LNCaP clone FGC (cell line): ENCODE measurements at regions not wholly inside any gene's neighbourhood (a gene's known extent, or its start where the extent isn't known, plus 50 kb on each side); places are given as distances from the start of the nearest gene placed in this dataset.

Source experiments
- DNase-seq: peaks from one replicate; pipeline ENCODE4 v3.0.0-alpha.2; 2011; ENCODE audit warnings: low read depth
- H3K4me3 ChIP-seq: 2 replicates; pipeline ENCODE4 v1.5.1; 2011; ENCODE audit warnings: mild to moderate bottlenecking, low read depth, low read length, control low read depth
- TF ChIP-seq, protein P1 (sequence below): IDR thresholded peaks from 2 replicates; pipeline ENCODE4 v1.5.1; 2012; ENCODE audit warnings: mild to moderate bottlenecking; ENCODE audit not compliant: control insufficient read depth, insufficient read depth; ENCODE audit errors: extremely low read depth

DNA sequence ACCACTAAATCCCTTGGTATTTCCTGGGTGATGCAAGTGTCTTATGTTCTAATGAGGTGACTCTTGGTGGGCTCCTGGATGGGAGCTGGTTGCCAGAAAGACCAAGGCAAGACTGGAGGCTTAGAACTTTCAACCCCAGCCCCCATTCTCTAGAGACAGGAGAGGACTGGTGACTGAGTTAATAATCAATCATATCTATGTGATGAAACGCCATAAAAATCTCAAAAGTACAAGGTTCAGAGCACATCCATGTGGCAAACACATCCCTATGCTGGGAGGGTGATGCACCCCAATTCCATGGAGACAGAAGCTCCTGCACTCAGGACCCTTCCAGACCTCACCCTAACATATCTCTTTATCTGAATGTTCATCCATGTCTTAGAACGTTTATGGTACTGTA, 139.5 kb upstream of the LINC00305 start:
- TF ChIP-seq, protein P1, sequence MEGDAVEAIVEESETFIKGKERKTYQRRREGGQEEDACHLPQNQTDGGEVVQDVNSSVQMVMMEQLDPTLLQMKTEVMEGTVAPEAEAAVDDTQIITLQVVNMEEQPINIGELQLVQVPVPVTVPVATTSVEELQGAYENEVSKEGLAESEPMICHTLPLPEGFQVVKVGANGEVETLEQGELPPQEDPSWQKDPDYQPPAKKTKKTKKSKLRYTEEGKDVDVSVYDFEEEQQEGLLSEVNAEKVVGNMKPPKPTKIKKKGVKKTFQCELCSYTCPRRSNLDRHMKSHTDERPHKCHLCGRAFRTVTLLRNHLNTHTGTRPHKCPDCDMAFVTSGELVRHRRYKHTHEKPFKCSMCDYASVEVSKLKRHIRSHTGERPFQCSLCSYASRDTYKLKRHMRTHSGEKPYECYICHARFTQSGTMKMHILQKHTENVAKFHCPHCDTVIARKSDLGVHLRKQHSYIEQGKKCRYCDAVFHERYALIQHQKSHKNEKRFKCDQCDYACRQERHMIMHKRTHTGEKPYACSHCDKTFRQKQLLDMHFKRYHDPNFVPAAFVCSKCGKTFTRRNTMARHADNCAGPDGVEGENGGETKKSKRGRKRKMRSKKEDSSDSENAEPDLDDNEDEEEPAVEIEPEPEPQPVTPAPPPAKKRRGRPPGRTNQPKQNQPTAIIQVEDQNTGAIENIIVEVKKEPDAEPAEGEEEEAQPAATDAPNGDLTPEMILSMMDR, result no peak
- no peak overlapping the region for H3K4me3 ChIP-seq
- DNase-seq, result no peak

DNA sequence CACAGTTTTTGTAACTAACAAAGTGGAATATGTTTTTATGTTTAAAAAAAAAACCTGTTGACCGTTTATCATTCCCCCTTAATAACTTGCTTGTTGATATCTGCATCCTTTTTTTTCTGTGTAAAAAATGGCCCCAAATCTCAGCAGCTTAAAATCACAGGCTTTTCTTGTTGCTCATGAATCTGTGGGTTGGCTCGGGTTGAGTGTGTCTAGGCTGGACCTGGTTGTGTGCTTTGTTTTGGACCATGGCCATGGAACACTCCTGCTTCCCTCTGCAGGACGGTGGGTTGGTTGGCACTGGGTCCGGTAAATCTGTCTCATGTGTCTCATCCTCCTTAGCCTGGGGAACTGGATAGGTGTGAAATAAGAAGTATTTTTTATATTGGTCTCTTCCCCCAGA, 139.0 kb upstream of the LINC00305 start:
- TF ChIP-seq, protein P1, result no peak
- no peak for DNase-seq
- H3K4me3 ChIP-seq, result no peak overlapping the region

DNA sequence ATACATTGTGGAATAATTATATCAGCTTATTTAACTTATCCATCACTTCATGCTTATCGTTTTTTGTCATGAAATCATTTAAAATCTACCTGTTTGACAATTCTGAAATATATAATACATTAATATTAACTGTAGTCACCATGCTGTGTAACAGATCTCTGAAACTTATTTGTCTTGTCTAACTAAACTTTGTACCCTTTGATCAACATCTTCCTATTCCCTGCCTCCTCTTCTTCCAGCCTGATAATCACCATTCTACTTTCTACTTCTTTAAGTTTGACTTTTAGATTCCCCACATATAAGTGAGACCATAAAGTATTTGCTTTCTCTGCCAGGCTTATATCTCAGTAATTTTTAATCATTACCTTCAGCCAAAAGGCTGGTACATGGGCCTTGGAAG, 134.2 kb upstream of the LINC00305 start:
- DNase-seq, result no peak
- no peak overlapping the region for H3K4me3 ChIP-seq
- TF ChIP-seq, protein P1, result no peak

DNA sequence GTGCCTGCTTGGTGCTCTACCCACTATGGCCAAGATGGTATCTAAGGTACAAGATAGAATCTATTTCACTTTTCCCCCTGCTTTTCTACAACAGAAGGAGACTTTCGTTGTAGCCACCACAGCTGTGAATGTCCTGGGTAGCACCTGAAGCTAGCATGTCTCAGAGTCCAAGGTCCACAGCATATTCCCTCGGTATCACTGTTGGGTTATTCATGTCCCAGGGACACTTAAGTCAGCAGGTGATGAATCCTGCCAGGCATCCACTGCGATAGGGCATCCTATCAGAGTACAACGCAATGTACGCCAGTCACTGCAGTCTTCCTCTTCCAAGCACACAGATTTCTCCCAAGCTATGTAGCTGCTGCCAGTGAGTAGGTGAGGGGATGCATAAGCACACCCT, 129.1 kb upstream of the LINC00305 start:
- TF ChIP-seq, protein P1, result no peak
- no peak overlapping the region for H3K4me3 ChIP-seq
- no peak for DNase-seq

DNA sequence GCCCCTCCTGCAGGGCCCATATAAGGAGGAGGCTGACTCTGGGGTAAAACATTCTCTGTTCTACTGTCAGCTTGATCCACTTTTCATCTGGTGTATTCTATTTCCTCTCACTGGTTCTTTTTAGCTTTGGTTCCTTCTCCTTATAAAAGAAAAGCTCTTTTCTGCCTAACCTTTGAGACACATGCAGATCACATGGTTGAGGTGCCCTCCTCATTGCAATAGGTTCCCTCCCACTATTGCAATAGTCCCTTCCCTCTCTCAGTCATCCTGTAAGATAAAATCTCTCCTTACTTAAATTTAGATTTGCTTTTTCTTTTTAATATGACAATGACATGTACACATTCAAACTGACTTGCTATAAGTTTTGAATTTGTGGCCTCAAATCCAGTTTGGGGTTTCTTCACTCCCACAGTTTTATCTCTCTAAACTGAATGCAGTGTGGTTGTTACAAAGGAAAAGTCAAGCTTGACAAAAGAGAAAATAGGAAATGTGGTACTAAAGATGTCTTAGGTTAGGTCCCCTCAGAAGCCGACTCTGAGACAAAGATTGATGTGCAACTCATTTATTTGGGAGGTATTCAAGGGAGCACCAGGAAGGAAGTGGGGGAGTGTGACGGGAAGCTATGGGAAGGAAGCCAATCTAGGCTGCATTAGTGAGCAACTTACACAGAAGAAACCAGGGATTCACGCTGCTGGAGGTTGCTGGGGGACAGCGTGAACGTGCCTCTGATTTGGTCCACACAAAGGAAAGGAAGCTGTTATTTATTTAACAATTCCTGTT, 127.6 kb upstream of the LINC00305 start:
- no peak for DNase-seq
- TF ChIP-seq, protein P1, result no peak

DNA sequence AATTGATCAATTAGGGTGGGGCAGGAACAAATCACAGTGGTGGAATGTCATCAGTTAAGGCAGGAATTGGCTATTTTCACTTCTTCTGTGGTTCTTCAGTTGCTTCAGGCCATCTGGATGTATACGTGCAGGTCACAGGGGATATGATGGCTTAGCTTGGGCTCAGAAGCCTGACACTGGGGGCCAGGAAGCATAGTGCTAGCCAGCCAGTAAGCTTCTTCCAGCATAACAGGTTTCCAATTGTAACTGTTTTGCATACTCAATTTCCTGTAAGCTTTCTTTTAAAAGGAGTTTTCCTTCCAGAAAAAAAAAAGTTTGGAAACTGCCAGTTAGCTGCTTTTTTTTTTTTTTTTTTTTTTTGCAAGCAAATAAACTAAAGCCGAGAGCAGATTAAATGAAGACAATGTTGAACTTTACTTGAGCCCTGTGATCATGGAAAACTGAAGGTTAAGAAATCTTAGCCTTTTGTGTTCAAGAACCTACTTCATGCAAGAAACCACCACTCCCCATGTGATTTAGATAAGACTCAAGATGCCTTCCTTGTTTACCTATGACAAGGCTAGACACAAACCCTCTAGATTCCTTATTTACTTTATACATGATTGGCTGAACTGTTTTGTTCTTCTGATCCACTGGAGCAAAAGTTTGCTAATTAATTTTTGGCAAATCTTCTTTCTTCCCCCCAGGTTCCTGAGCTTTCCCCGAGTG, 126.9 kb upstream of the LINC00305 start:
- DNase-seq, result no peak
- no peak overlapping the region for H3K4me3 ChIP-seq

More for the DNA sequence above, 127.6 kb upstream of the LINC00305 start:
- no peak overlapping the region for H3K4me3 ChIP-seq

More for the DNA sequence above, 126.9 kb upstream of the LINC00305 start:
- TF ChIP-seq, protein P1, result no peak
